CD1c-positive myeloid dendritic cell (primary cell): ENCODE measurements at regions not wholly inside any gene's neighbourhood (a gene's known extent, or its start where the extent isn't known, plus 50 kb on each side); places are given as distances from the start of the nearest gene placed in this dataset.

Experiments used
- DNase-seq: peaks from one replicate; pipeline ENCODE4 v3.0.0-alpha.2; 2016; ENCODE audit errors: extremely low spot score

DNA sequence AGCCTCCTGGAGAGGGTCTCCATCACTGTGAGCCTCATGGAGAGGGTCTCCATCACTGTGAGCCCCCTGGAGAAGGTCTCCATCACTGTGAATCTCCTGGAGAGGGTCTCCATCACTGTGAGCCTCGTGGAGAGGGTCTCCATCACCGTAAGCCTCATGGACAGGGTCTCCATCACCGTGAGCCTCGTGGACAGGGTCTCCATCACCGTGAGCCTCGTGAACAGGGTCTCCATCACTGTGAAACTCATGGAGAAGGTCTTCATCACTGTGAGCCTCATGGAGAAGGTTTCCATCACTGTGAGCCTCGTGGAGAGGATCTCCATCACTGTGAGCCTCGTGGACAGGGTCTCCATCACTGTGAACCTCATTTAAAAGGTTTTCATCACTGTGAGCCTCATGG lies 140.0 kb downstream of the ERMARD start:
- no peak for DNase-seq

DNA sequence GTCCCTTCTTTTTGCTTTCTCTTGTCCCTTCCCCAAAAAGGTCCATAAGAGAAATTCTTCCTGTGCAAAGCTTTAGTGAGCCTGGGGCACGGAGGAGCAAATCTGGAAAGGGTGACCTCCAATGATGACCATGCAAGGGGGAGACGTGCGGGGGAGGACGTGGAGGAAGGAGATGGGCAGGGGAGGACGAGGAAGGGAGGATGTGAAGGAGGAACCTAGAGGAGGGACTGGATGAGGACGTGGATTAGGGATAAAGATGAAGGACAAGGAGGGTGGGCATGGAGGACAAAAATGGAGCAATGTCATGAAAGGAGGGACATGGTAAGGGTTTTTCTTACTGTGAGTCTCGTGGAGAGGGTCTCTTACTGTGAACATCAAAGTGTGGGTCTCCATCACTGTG lies 139.5 kb downstream of the ERMARD start:
- DNase-seq: no peak

DNA sequence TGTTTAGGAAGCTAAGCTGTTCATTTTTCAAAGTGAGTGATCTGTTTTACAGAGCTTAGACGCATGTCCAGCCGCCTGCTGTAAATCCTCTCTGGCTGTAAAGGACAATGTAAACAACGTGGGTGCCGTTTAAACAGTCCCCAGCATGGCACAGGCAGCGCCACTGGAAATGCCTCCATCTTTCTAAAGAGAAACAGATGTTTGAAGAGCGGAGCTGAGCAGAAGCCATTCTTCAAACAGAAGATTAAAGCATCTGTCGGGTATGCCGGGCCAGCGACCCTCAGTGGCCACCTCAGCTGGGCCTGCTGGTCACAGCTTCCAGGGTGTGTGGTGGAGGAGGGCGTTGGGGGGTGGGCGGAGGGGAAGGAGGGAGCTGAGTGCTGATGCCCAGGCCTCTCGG lies 138.6 kb downstream of the ERMARD start:
- DNase-seq: no peak

DNA sequence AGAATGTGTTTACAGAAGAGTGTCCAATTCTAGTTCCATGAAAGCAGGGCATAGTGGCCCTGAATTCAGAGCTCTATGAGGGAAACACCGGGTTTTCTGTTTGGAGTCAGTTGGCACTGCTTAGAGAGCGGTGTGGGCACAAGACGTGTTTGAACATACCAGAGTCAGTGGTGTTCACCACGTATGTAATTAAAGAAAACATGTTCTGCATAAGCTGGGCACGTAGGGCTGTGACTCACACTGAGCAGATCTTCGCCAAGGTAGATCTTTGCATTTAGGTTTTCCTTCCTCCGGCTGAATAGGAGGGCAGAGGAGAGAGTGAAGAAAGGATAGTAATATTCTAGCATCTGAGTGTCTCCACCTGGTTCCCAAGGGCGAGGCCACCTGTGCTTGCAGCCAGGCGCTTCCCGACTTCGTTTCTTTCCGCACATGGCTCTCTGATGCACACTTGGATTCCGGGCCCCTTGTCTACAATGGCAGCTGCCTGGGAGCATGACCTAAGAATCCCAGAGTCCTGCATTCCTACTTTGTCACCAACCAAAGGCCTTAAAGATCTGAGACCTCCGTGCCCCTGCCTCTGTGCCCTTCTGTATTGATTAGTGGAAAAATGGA lies 136.2 kb downstream of the ERMARD start:
- DNase-seq: no peak

DNA sequence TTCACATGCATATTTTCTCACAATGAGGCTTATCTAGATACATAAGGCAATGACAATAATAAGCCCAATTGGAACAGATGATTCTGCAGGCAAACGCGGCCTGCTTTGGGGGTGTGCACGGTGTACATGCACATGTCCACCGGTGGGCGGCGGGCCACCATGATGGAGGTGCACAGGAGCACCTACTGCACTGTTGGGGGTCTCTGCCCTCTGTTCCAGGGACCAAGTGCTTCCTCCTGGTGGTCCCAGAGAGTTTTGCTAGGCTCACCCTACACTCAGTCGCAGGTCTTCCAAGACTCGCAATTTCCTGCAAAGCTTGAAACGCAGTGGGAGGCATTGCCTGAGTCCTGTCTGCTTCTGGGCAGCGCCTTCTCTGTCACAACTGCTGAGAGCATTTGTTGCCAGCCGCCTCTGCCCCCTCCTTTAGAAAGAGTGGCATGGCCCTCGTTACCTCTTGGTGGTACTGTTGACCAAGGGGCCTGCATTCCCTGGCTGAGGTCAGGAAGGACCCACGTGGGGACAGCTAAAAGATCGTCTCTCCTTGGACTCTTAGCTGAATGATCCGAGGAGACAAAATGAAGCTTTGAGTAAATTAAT lies 135.3 kb downstream of the ERMARD start:
- no peak for DNase-seq

DNA sequence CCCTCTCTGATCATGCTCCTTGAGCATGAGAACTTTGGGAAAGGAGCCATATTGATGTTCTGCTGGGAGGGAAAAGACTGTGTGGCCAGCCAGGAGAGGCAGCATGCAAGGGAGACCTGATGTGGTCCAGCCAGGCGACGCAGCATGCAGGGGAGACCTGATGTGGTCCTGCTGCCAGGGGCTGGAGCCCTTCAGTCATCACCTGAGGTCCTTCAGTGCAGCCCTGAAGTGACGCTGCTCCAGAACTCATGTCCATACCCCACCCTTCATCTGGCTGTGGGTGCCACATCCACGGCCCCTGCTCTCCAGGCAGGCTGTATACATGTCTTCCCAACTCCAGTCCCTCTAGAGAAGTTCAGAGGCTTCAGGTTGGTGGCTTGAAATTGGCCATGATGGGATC lies 134.4 kb downstream of the ERMARD start:
- DNase-seq: no peak

DNA sequence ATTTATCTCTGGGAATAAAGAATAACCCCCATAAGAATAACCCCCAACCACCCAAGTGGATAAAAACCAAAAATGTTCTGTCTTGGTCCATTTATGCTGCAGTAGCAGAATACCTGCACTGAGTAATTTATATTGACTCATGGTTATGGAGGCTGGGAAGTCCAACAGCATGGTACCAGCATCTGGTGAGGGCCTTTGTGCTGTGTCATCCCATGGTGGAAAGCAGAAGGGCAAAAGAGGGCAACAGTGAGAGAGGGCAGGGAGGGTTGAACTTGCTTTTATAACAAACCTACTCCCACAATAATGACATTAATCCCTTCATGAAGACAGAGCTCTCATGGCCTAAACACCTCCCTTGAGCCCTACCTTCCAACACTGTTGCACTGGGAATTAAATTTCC lies 133.7 kb downstream of the ERMARD start:
- DNase-seq: no peak

DNA sequence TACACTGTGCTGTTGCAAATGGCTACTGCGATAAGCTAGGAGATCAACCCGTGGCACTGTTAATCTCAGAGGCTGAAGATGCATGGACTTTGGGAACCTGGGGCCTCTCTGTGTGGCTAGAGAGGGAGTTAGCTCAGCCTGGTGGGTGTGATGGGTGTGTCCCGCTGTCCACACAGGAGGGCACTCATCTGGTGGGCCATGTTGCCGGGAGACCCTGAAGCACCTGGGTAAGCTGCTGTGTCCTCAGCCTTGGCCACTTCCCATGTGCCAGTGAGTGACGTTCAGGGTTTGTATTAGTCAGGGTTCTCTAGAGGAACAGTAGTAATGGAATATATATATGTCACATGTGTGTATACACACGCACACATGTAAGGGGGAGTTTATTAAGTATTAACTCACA lies 132.7 kb downstream of the ERMARD start:
- no peak for DNase-seq

DNA sequence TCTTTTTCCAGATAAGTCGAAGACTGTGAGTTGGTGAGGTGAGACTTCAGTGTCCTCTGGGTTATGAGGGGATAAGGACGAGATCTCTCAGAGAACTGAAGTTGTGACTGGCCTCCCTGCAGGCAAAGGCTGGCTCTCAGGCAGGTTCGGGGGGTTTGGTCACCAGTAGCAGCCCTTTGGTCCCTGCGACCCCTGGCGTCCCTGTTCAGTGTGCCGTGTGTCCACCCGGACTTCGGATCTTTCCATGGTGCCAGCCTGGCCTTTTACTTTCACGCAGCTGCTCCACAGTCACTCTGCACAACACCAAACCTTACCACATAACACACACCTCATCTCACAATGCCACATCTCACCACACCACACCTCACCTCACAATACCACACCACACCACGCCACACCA lies 131.9 kb downstream of the ERMARD start:
- no peak for DNase-seq

DNA sequence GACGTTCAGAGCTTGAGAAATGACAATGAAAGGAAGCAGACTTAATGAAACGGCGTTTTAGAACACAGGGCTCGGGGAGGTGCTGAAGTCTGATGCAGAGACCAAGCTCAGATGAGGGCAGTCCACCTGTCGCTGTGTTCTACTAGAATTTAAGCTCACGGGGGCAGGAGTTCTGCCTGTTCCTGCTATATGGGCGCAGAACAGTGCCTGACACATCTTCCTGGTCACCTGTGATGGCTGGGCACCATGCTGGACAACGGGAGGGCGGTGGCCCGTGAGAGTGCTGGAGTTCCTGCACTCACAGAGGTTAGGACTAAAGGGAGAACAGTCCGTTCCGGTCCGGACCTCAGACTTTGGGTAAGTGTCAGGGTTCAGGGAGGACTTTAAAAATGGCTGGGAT lies 130.6 kb downstream of the ERMARD start:
- DNase-seq: no peak

DNA sequence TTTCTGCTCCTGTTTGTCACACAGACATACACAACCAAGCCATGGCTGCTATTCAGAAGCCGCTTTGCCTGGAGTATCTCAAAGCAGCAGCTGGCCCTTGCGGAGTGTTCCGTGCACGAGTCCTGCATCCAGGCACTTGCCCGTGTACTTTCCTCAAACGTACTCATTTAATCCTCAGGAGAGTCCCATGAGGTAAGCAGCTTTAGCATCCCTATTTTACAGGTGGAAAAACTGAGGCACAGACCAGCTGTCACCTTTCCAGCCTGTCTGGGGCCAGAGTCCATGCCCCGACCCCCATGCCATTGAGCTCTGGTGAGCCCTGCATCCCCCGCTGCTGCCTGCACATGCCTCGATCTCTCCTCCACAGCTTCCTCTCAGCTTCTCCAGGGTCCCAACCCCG lies 130.0 kb downstream of the ERMARD start:
- DNase-seq: no peak

DNA sequence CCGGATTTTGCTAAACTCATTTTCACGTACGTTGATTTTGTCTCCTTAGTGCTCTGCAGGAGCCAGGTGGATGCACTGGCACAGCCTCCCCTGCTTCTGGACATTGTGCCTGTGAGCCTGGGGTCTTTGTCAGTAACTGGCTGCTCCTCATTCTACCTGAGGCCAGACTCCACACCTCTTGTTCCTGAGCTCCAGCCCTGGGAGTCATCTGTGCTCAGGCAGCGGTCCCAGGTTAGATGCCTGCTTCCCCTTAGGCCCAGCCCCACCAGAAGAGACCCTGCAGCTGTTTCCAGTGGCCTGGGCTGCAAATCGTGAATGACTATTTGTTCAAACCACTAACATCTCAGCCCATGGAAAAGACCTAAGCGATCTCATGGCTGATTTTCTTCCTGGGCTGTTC lies 129.1 kb downstream of the ERMARD start:
- no peak for DNase-seq

DNA sequence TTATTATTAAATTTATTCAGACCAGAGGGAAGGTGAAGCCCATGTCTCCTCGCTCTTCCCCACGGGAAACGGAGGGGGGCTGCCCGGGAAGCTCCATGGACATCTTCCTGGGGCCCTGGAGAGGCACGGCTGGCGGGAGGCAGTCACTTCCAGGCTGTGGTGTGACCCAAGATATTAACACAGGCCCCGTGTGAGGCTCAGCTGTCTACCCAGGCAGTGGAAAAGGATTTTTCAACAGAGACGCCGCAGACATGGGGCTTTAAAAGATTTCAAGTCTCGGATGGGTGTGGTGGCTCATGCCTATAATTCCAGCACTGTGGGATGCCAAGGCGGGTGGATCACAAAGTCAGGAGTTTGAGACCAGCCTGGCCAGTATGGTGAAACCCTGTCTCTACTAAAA lies 117.9 kb downstream of the ERMARD start:
- no peak for DNase-seq

DNA sequence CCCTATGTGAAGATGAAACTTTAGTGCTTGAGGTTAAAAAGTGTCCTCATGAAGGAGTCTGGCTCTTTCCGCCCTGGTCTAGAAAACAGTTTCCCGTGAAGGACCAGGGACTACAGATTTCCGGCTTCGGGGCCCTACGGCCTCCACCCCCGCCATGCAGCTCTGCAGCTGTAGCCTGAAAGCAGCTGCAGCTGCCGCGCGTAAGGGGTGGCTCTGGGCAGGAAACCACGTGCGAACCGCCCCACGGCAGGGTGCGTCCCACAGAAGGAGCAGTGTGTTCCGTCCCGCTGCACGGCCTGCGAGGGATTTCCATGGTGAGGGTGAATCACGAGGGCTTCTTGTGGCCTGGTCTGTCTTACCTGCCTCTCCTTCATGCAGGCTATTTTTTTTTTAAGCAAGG lies 117.0 kb downstream of the ERMARD start:
- peak; percentile 22 for DNase-seq

DNA sequence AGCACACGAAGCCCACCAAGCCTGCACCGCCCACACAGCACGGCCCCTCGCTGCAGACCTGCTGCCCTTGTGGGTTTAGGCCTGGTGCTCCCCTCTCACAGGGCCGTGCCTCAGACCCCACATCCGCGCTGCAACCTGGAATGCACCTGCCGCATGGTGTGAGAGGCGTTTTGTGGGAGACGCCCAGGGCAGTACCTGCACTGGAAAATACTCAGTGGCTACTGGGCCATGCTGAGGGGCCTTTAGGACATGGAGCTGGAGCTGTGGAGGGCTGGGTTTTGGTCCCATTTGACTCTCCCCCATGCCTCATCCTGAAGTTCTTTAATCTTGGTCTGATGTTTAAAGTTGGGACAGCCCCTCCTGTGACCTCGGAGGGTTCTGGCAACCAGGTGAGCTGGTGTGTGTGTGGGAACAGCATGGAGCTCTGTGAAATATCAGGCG lies 116.3 kb downstream of the ERMARD start:
- DNase-seq: no peak

DNA sequence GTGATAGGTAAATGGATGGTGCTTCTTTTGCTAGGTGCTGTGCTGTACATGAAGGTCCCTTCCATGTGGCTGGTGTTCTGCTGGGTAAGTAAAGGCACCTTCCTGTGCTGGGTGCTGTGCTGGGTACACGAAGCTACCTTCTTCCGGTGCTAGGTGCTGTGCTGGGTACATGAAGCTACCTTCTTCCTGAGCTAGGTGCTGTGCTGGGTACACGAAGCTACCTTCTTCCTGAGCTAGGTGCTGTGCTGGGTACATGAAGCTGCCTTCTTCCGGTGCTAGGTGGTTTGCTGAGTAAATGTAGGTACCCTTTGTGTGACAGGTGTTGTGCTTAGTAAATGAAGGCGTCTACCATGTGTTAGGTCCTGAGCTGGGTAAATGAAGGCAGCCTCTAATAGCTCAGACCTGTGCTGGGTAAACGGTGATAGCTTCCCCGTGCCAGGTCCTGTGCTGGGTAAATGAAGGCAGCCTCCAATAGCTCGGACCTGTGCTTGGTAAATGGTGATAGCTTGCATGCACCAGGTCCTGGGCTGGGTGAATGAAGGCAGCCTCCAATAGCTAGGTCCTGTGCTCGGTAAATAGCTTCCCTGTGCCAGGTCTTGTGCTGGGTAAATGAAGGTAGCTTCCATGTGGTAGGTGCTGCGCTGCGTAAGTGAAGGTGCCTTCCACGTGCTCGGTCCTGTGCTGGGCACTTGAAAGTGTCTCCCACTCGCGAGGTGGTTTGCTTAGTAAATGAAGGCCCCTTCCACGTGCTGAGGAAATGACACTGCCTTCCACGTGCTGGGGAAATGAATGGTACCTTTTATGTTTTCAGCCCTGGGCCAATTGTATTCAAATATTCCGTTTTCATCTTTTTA lies 115.5 kb downstream of the ERMARD start:
- DNase-seq: no peak

DNA sequence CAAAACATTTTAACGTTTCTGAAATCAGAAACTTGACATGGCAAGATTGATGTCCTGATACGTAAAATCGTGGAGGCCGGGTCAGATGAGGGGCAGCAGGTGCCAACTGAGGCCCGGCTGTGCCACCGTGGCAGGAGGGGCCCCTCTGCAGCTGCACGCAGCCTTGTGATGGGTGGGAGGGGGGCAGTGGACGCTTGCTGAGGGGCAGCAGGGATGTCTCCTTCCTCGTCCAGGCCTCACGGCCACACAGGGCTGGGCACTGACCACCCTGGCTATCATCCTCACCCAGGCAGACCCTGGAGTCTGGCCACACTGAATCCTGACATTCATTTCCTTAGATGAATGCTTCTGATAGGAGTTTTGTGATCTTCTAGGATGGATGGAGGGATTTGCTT lies 114.7 kb downstream of the ERMARD start:
- DNase-seq: no peak

DNA sequence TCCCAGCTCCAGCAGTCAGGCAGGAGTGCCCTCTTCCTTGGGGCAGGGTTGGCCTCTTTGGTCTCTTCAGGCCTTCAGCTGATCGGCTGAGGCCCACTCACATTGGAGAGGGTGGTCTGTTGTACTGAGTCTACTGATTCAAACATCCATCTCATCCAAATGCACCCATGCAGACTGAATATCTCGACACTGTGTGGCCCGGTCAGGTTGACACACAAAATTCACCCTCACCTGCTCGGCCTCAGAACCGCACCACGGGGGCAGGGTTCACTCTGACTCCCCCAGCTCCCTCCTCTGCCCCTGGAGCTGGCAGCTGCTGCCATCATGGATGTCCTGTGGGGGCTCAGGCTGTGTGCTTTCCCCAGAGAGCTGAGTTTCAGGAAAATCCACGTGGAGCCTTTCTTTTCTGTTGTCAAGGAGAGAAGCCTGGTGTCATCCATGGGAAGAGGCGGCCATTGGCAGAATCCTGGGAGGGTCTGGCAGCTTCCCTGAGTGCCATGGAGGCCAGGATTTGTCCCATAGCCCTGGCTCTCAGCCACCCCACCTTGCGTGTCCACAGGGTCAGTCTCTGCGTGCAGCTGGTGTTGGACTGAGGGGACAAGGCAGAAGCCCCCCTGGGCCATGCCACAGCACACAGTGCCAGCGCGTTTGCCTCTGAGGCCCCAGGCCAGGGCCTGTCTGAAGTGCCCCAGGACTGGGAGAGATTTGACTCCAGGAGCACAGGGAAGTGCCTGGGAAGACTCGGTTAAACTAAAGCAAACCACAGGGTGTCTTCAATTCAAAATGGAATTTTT lies 114.1 kb downstream of the ERMARD start:
- DNase-seq: no peak

DNA sequence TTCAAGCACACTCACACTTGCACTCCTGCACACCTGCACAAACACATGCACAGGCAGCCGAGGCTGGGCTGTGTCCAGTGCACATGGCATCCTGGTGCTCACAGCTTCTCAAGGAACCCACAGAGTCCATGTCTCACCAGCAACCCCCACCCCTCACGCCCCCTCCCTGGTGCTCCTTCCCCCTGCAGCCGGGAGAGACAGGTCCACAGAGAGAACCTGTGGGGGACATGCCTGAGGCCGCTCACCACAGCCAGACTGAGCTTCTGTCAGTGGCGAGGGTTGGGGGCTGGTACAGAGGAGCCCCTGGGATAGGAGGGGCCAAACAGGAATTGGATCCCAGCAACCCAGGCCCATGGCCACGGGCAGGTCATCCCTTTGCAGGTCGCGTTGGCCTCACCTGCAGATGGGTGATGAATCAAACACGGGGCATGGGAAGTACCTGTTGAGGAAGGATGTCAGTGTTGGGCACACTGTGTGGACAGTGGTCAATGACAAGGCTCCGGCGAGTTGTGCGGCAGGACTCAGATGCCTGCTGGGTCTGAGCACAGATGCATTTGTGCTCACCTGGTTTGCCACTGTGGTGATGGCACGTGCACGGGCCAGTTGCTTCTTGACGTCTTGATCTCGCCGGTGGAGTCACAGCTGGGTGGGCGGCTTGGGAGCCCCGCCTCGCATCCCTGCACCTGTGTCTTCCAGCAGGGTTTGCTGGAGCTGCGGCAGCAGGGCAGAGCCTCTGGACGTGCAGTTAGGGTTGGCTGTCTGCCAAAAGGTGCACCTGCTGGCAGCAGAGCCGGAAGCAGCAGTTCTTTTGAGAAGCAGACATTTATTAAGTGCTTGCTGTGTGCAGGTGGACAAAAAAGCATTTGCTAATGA lies 113.0 kb downstream of the ERMARD start:
- DNase-seq: no peak

DNA sequence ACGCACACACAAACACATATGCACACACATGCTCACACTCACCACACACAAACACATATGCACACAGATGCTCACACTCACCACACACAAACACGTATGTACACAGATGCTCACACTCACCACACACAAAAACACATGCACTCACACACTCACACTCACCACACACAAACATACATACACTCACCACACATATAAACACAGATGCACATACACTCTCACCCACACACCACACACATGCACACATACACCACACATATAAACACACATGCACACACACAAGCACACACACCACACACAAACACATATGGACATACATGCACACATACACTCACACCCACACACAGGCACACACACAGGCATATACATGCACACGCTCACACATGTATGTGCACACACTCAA lies 112.3 kb downstream of the ERMARD start:
- no peak for DNase-seq

DNA sequence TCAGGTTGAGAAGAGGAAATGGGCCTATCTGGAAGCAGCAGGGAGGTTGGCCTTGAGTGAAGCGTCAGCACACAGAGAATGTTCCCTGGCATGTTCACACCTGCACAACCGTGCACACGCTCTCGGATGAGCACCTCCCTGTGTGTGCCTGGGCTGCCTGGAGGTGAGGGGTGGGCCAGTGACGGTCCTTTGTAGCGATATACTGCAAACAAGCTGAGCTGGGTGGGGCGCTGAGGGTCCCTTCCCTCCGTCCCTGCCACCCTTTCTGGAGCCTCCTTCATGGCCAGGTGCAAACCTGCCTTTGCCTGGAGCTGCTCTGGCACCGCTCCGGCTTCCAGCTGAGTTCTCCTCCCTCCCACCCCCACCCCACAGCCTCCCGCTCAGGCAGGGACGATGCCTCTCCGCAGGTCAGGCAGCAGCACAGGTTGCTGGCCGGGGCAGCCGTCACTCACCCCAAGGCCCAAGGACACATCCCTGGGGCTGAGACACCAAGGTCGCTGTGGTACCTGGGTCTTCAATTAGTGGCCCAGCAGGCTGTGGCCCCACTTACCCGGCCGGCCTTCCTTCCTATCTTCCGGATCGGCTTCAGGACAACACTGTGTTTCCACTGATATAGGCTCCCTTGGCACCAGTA lies 111.6 kb downstream of the ERMARD start:
- DNase-seq: no peak
